Endothelial cell of umbilical vein (primary cell): ENCODE measurements at regions not wholly inside any gene's neighbourhood (a gene's known extent, or its start where the extent isn't known, plus 50 kb on each side); places are given as distances from the start of the nearest gene placed in this dataset.

Experiments
- BruUV-seq: library from RNA; stranded (reverse); fragments of 400-500 nt; replicated peaks from 2 replicates; lab custom pipeline; 2021; lab: Mats Ljungman, UMichigan
- CTCF ChIA-PET: fragments of 300-600, 350-600 bp; sonication (Branson Sonifier 250); formaldehyde crosslinking; loops from one replicate; lab custom pipeline; 2021; ENCODE audit warnings: antibody characterized with exemption, inconsistent platforms; lab: Charles Lee
- POLR2A ChIA-PET: fragments of 300-600, 350-600 bp; sonication (Branson Sonifier 250); formaldehyde crosslinking; loops from one replicate; lab custom pipeline; 2021; ENCODE audit warnings: antibody characterized with exemption, inconsistent platforms; lab: Charles Lee
- DNase-seq: peaks from one replicate; pipeline ENCODE4 v3.0.0-alpha.2; 2011; ENCODE audit warnings: low read depth, low spot score
- FAIRE-seq: peaks from 2 replicates; lab custom pipeline; 2011; peaks lifted over from hg19 to GRCh38; lab: Jason Lieb, UNC
- H2AFZ ChIP-seq: 2 replicates; pipeline ENCODE4 v1.6.0; 2012; ENCODE audit warnings: low read depth, low read length, control low read depth, inconsistent platforms
- H3K27ac ChIP-seq: 2 replicates; pipeline ENCODE4 v1.5.1; 2011; ENCODE audit warnings: low read depth, mild to moderate bottlenecking, control low read depth, low read length, moderate library complexity; ENCODE audit not compliant: insufficient read depth
- H3K27me3 ChIP-seq, 2 experiments: 2 replicates each; pipeline versions ENCODE4 v1.6.0 to v1.6.1; 2011; ENCODE audit warnings: low read length in 2 of 2, mixed read lengths in 1 of 2; ENCODE audit not compliant: control insufficient read depth in 2 of 2, insufficient read depth in 2 of 2
- H3K36me3 ChIP-seq, 2 experiments: 2 replicates in 1 of 2; 3 replicates in 1 of 2; pipeline ENCODE4 v1.5.1; 2011; ENCODE audit warnings: low read length in 2 of 2, mild to moderate bottlenecking in 1 of 2, moderate library complexity in 1 of 2; ENCODE audit not compliant: control insufficient read depth in 2 of 2, insufficient read depth in 2 of 2; ENCODE audit errors: extremely low read depth in 1 of 2
- H3K4me1 ChIP-seq: 3 replicates; pipeline ENCODE4 v1.5.1; 2011; ENCODE audit warnings: mild to moderate bottlenecking, low read length; ENCODE audit not compliant: control insufficient read depth, insufficient read depth; ENCODE audit errors: extremely low read depth
- H3K4me2 ChIP-seq: 2 replicates; pipeline ENCODE4 v1.6.1; 2011; ENCODE audit warnings: low read length, control low read depth, mixed read lengths; ENCODE audit not compliant: insufficient read depth
- H3K4me3 ChIP-seq, 3 experiments: fragments of 200-600 bp in 1 of 3; sonication (generic), shearing (Covaris generic) in 1 of 3; replicated peaks in 1 of 3; 2 replicates each; pipeline ENCODE4 v1.5.1; 2011 to 2016; ENCODE audit warnings: control low read depth in 3 of 3, low read length in 3 of 3, mild to moderate bottlenecking in 2 of 3, inconsistent platforms in 1 of 3, low read depth in 1 of 3, moderate library complexity in 1 of 3; ENCODE audit not compliant: insufficient read depth in 1 of 3
- H3K79me2 ChIP-seq: 2 replicates; pipeline ENCODE4 v1.6.0; 2012; ENCODE audit warnings: low read length, inconsistent platforms; ENCODE audit not compliant: control insufficient read depth, insufficient read depth
- H3K9ac ChIP-seq: replicated peaks from 2 replicates; pipeline ENCODE3; 2011; ENCODE audit warnings: low read length, control low read depth; ENCODE audit not compliant: insufficient read depth; ENCODE audit errors: extremely low read depth
- H3K9me1 ChIP-seq: replicated peaks from 3 replicates; pipeline ENCODE4 v1.6.0; 2011; ENCODE audit warnings: mild to moderate bottlenecking, low read length; ENCODE audit not compliant: control insufficient read depth, insufficient read depth; ENCODE audit errors: extremely low read depth
- H3K9me3 ChIP-seq: replicated peaks from 2 replicates; pipeline ENCODE4 v1.5.1; 2012; ENCODE audit warnings: low read length, inconsistent platforms; ENCODE audit not compliant: control insufficient read depth, insufficient read depth
- H4K20me1 ChIP-seq: replicated peaks from 2 replicates; pipeline ENCODE3; 2011; ENCODE audit warnings: mild to moderate bottlenecking, low read length; ENCODE audit not compliant: control insufficient read depth, insufficient read depth; ENCODE audit errors: extremely low read depth
- CTCF ChIP-seq, 2 donors: IDR thresholded peaks; 1 replicate in 1 of 2; 2 replicates in 1 of 2; pipeline ENCODE4 v1.5.1; 2011; ENCODE audit warnings: low read length in 2 of 2, mild to moderate bottlenecking in 2 of 2, moderate library complexity in 2 of 2, control low read depth in 1 of 2, inconsistent platforms in 1 of 2, low read depth in 1 of 2; ENCODE audit not compliant: insufficient read depth in 1 of 2; ENCODE audit errors: extremely low read depth in 1 of 2
- EZH2 ChIP-seq: IDR thresholded peaks from 2 replicates; pipeline ENCODE4 v1.6.1; 2012; ENCODE audit warnings: borderline replicate concordance, low read depth, mild to moderate bottlenecking, moderate library complexity, low read length, inconsistent platforms; ENCODE audit not compliant: severe bottlenecking
- FOS ChIP-seq: IDR thresholded peaks from 2 replicates; pipeline ENCODE4 v1.6.1; 2011; ENCODE audit warnings: mild to moderate bottlenecking, low read length, moderate library complexity, borderline replicate concordance; ENCODE audit not compliant: insufficient read depth
- GATA2 ChIP-seq: IDR thresholded peaks from 2 replicates; pipeline ENCODE4 v1.7.0; 2011; ENCODE audit warnings: low read depth, mild to moderate bottlenecking, moderate library complexity, mixed read lengths, low read length; ENCODE audit not compliant: insufficient read length, insufficient read depth
- JUN ChIP-seq: IDR thresholded peaks from 2 replicates; pipeline ENCODE4 v1.6.1; 2011; ENCODE audit warnings: borderline replicate concordance, low read depth; ENCODE audit not compliant: insufficient read length, insufficient read depth
- MAX ChIP-seq: IDR thresholded peaks from 2 replicates; pipeline ENCODE4 v1.6.1; 2011; ENCODE audit not compliant: insufficient read depth, insufficient read length
- MYC ChIP-seq: IDR thresholded peaks from one replicate; pipeline ENCODE4 v1.6.1; 2011; ENCODE audit warnings: mild to moderate bottlenecking, low read depth, low read length
- POLR2A ChIP-seq: IDR thresholded peaks from 2 replicates; pipeline ENCODE4 v1.6.1; 2012; ENCODE audit warnings: low read depth, mild to moderate bottlenecking, control low read depth, low read length
- POLR2AphosphoS5 ChIP-seq: IDR thresholded peaks from 2 replicates; pipeline ENCODE4 v1.6.1; 2012; ENCODE audit warnings: low read depth, mild to moderate bottlenecking, control low read depth, low read length, moderate library complexity; ENCODE audit not compliant: insufficient read depth
- dilution Hi-C: fragments of 300-500 bp; cut with MboI; formaldehyde crosslinking; loops from one replicate; pipeline ENCODE4 v1.15.0; 2019; ENCODE audit warnings: low sequenced_read_pairs; ENCODE audit not compliant: extremely low pct_ligation_motif_present
- intact Hi-C: fragments of 100-400 bp; cut with micrococcal nuclease; formaldehyde crosslinking; loops from one replicate; pipeline ENCODE4 v1.10.0; 2022

DNA sequence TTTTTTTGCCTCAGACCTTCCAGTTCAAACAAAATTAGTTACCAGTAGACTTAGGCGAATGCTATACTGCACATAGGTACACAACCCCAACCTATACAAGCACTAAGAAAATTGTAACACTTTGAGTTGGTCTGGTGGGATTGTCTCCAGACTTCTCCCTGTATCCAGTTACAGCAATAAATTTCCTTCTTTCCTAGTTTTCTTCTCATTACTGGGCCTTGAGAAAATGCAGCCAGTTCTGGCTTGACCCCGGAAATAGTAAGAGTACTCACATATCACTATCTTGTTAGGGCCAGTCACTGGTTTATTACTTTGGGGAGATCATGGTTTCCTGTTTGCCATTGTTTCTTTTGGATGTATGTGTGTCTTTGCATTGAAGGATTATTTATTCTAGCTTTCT is 868.4 kb downstream of the DIPK2A start:
- BruUV-seq = no TSS peak
- dilution Hi-C loops (no loop called here), intact Hi-C loops (loop anchor here (2.0 kb wide), 1 partner anchor 69 kb away; no protein-coding TSS in a partner anchor)
- no peaks in the 10 kb centered on the region for H3K9me1 ChIP-seq
- H3K4me2 ChIP-seq = peak overlapping the region; percentile 53
- H3K4me3 ChIP-seq = no peak overlapping the region
- DNase-seq = no peak
- no peaks in the 10 kb centered on the region for H3K79me2 ChIP-seq
- TF ChIP-seq MAX = no peak
- TF ChIP-seq CTCF (IDR thresholded peaks at IDR 0.05; ENCODE audit: extremely low read depth in 1 of 2, insufficient read depth in 1 of 2, low read depth in 1 of 2, low read length in 2 of 2) = no peak
- no peak for TF ChIP-seq JUN
- TF ChIP-seq MYC = no peak
- TF ChIP-seq POLR2AphosphoS5 = no peak
- TF ChIP-seq GATA2 = no peak
- TF ChIP-seq EZH2 = no peak
- TF ChIP-seq POLR2A = no peak
- TF ChIP-seq FOS = no peak
- H3K9me3 ChIP-seq = no peaks in the 10 kb centered on the region
- H3K4me1 ChIP-seq = peaks cover 18% of the 10 kb centered on the region
- no peaks in the 10 kb centered on the region for H4K20me1 ChIP-seq
- POLR2A ChIA-PET = no interaction called here
- CTCF ChIA-PET = interaction anchor here (0.8 to 1.3 kb wide), 5 partner anchors 10 to 928 kb away, joined by 3 to 4 read pairs (median 3); no protein-coding TSS in a partner anchor
- H3K27me3 ChIP-seq = no peaks in the 10 kb centered on the region
- no peak for FAIRE-seq
- H3K27ac ChIP-seq = peak overlapping the region; percentile 40
- no peak overlapping the region for H2AFZ ChIP-seq
- no peaks in the 10 kb centered on the region for H3K36me3 ChIP-seq
- H3K9ac ChIP-seq = no peak overlapping the region
